ENCODE measurements at regions not wholly inside any gene's neighbourhood (a gene's known extent, or its start where the extent isn't known, plus 50 kb on each side); places are given as distances from the start of the nearest gene placed in this dataset.

GRCh38 chr7:116340943-116341907 lies 130.9 kb downstream of the TES start:
- no peak overlapping the region for H3K4me2 ChIP-seq (ENCODE audit: control insufficient read depth, insufficient read depth)
- H3K27ac ChIP-seq (ENCODE audit: control insufficient read depth, insufficient read depth), result no peak overlapping the region
- no TSS peak for BruUV-seq (replicated peaks)
- no peaks in the 10 kb centered on the region for H3K9me3 ChIP-seq (replicated peaks; ENCODE audit: control insufficient read depth, insufficient read depth, low read length)
- TF ChIP-seq RAD21 (IDR thresholded peaks at IDR 0.05; ENCODE audit: insufficient read depth, low read depth, low read length) (peak; percentile 40), SMC3 (IDR thresholded peaks at IDR 0.05; ENCODE audit: borderline replicate concordance, low read length) (peak; percentile 46; the same call in 1 of the 2 replicates), CTCF (IDR thresholded peaks at IDR 0.05 in 2 of 3, conservative IDR thresholded peaks at IDR 0.05 in 1 of 3; ENCODE audit: control insufficient read depth in 2 of 3, extremely low read depth in 1 of 3, insufficient read depth in 1 of 3, low read depth in 3 of 3, low read length in 3 of 3) (peak; percentile 16 to 27 (median 19); a peak in 4 of 6 replicates), ZBTB11 (CRISPR knock-in tag; IDR thresholded peaks at IDR 0.05) (no peak)
- H3K4me1 ChIP-seq (ENCODE audit: control insufficient read depth, insufficient read depth, low read length), result no peaks in the 10 kb centered on the region
- no peaks in the 10 kb centered on the region for H3K36me3 ChIP-seq (ENCODE audit: control insufficient read depth in 2 of 2, insufficient read depth in 2 of 2, low read length in 1 of 2)
- no peak overlapping the region for H2AFZ ChIP-seq (ENCODE audit: control insufficient read depth, low read depth, low read length)
- H3K79me2 ChIP-seq (ENCODE audit: control insufficient read depth, insufficient read depth, low read length), result no peaks in the 10 kb centered on the region
- intact Hi-C loops (cut with micrococcal nuclease; ENCODE audit: unreplicated experiment) (no loop called here), in situ Hi-C loops (cut with MboI) (no loop called here)
- ChIA-PET RAD21 (ENCODE audit: unreplicated experiment) (interaction anchor here (1.0 kb wide), 1 partner anchor 248 kb away, joined by 3 read pairs; no protein-coding TSS in a partner anchor), SMC1A (ENCODE audit: uncharacterized antibody, unreplicated experiment) (no interaction called here), POLR2A (interaction anchor here (0.6 kb wide), 1 partner anchor 144 kb away, joined by 3 read pairs; no protein-coding TSS in a partner anchor), CTCF (interaction anchor here (1.2 kb wide), 1 partner anchor 249 kb away, joined by 3 read pairs; no protein-coding TSS in a partner anchor)
- H3K4me3 ChIP-seq, result no peak overlapping the region
- FAIRE-seq, result no peak
- no peak overlapping the region for H3K9ac ChIP-seq (ENCODE audit: control insufficient read depth, insufficient read depth, low read length)
- no peaks in the 10 kb centered on the region; a peak in 1 of 4 replicates for H3K27me3 ChIP-seq (replicated peaks in 1 of 2; ENCODE audit: control insufficient read depth in 2 of 2, insufficient read depth in 2 of 2, low read length in 1 of 2)
- WGBS (ENCODE audit: insufficient coverage, insufficient replicate concordance, low lambda C conversion rate, missing lambda C conversion rate), result 45% methylated on average over 9 of the region's 9 CpGs
- peak; percentile 64 for ATAC-seq
- H4K20me1 ChIP-seq (ENCODE audit: control insufficient read depth, insufficient read depth), result no peaks in the 10 kb centered on the region
- no peak for DNase-seq (ENCODE audit: low read depth, low spot score)
